ENCODE measurements at regions not wholly inside any gene's neighbourhood (a gene's known extent, or its start where the extent isn't known, plus 50 kb on each side); places are given as distances from the start of the nearest gene placed in this dataset.

DNA sequence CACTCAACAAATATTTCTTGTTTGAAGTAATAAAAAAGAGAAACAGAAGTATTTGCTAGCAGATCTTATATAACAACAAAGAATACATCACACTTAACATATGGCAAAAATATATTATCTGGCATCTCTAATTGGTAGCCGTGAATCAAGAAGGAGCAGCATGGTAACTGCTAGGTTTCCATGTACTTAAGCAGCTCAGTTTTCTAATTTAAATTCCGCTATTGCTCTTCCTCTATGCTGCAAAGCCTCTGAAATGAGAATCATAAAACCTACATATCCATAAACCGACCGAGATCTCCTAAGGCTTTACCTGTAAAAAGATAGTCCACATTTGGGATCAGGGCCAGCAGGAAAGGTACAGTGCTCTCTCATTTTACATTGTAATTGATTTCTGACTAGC, 76.6 kb upstream of the PTPRZ1 start:
- Histone ChIP-seq H3K27ac (no peak overlapping the region), H3K4me1 (no peaks in the 10 kb centered on the region), H3K4me2 (no peak overlapping the region), H3K4me3 (no peak overlapping the region), H3K9me3 (no peaks in the 10 kb centered on the region)
- ChIA-PET POLR2A (no interaction called here), CTCF (interaction anchor here (0.7 kb wide), 1 partner anchor 32 kb away, joined by 3 read pairs; no protein-coding TSS in a partner anchor)
- TF ChIP-seq RFX5 (IDR thresholded peaks at IDR 0.05): no peak
- TF ChIP-seq CBX2 (IDR thresholded peaks at IDR 0.05; ENCODE audit: borderline replicate concordance, low read depth): no peak
- no peak for TF ChIP-seq FOXS1 (CRISPR knock-in tag; IDR thresholded peaks at IDR 0.05)
- no peak for TF ChIP-seq HDAC2 (IDR thresholded peaks at IDR 0.05)
- TF ChIP-seq CEBPB (IDR thresholded peaks at IDR 0.05): no peak
- no peak for TF ChIP-seq JUN (IDR thresholded peaks at IDR 0.05)
- no peak for TF ChIP-seq HOXA7 (CRISPR knock-in tag; IDR thresholded peaks at IDR 0.05)
- no peak for TF ChIP-seq MAFK (IDR thresholded peaks at IDR 0.05; ENCODE audit: partially characterized antibody)
- TF ChIP-seq, protein P1, sequence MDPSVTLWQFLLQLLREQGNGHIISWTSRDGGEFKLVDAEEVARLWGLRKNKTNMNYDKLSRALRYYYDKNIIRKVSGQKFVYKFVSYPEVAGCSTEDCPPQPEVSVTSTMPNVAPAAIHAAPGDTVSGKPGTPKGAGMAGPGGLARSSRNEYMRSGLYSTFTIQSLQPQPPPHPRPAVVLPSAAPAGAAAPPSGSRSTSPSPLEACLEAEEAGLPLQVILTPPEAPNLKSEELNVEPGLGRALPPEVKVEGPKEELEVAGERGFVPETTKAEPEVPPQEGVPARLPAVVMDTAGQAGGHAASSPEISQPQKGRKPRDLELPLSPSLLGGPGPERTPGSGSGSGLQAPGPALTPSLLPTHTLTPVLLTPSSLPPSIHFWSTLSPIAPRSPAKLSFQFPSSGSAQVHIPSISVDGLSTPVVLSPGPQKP (IDR thresholded peaks at IDR 0.05; ENCODE audit: low read depth, low read length): no peak
- no peak for TF ChIP-seq FOSL2 (IDR thresholded peaks at IDR 0.05)
- no peak for TF ChIP-seq FOSL2 (CRISPR knock-in tag; IDR thresholded peaks at IDR 0.05)
- TF ChIP-seq ESRRA (IDR thresholded peaks at IDR 0.05; ENCODE audit: borderline replicate concordance, low read length): no peak
- TF ChIP-seq, protein P2, sequence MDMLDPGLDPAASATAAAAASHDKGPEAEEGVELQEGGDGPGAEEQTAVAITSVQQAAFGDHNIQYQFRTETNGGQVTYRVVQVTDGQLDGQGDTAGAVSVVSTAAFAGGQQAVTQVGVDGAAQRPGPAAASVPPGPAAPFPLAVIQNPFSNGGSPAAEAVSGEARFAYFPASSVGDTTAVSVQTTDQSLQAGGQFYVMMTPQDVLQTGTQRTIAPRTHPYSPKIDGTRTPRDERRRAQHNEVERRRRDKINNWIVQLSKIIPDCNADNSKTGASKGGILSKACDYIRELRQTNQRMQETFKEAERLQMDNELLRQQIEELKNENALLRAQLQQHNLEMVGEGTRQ (IDR thresholded peaks at IDR 0.05): no peak
- TF ChIP-seq RARB (CRISPR knock-in tag; IDR thresholded peaks at IDR 0.05): no peak
- no peak for TF ChIP-seq SMC3 (IDR thresholded peaks at IDR 0.05)
- TF ChIP-seq PHF8 (IDR thresholded peaks at IDR 0.05; ENCODE audit: borderline replicate concordance, low read depth): no peak
- TF ChIP-seq RNF2 (IDR thresholded peaks at IDR 0.05; ENCODE audit: borderline replicate concordance, low read depth): no peak
- no peak for TF ChIP-seq POLR2AphosphoS2 (conservative IDR thresholded peaks at IDR 0.05; ENCODE audit: low read length)
- TF ChIP-seq NR3C1 (IDR thresholded peaks at IDR 0.05): no peak
- no peak for TF ChIP-seq HOXB13 (CRISPR knock-in tag; IDR thresholded peaks at IDR 0.05; ENCODE audit: low read depth)
- WGBS (ENCODE audit: missing lambda C conversion rate): under 1% methylated on average over 4 of the region's 4 CpGs
- ATAC-seq: no peak
- FAIRE-seq: no peak
- DNase-seq (ENCODE audit: low read depth in 1 of 2, low spot score in 1 of 2): no peak

DNA sequence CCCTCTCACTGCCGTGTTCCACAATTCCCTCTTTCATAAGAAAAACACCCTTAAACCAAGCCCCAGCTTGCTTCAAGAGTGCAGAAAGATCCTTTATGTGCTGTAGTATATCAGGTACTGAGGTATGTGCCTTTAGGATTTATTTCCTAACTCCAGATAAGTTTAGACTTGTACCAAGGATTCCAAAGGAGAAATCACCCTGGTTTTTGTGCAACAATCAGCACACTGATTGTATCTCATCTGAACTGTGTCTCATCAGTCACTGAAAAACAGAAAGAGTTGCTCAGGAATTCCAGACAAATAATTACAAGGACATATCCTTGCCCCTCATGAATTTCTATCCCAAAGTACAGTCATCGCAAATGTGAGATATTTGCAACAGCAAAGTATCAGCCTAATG, 77.2 kb upstream of the PTPRZ1 start:
- Histone ChIP-seq H3K4me2 (no peak overlapping the region), H3K4me3 (no peak overlapping the region), H3K4me1 (no peaks in the 10 kb centered on the region), H3K9me3 (no peaks in the 10 kb centered on the region), H3K27ac (no peak overlapping the region)
- TF ChIP-seq ZFP36 (IDR thresholded peaks at IDR 0.05; ENCODE audit: borderline replicate concordance, partially characterized antibody) (no peak), ESRRA (IDR thresholded peaks at IDR 0.05; ENCODE audit: borderline replicate concordance, low read length) (no peak), TFCP2L1 (CRISPR knock-in tag; IDR thresholded peaks at IDR 0.05) (no peak), CHD4 (IDR thresholded peaks at IDR 0.05; ENCODE audit: borderline replicate concordance) (no peak), HOXA7 (CRISPR knock-in tag; IDR thresholded peaks at IDR 0.05) (no peak), TP53 (CRISPR knock-in tag; IDR thresholded peaks at IDR 0.05) (no peak)
- TF ChIP-seq, protein P3, sequence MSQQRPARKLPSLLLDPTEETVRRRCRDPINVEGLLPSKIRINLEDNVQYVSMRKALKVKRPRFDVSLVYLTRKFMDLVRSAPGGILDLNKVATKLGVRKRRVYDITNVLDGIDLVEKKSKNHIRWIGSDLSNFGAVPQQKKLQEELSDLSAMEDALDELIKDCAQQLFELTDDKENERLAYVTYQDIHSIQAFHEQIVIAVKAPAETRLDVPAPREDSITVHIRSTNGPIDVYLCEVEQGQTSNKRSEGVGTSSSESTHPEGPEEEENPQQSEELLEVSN (IDR thresholded peaks at IDR 0.05; ENCODE audit: borderline replicate concordance, low read depth): no peak
- TF ChIP-seq, protein P4, sequence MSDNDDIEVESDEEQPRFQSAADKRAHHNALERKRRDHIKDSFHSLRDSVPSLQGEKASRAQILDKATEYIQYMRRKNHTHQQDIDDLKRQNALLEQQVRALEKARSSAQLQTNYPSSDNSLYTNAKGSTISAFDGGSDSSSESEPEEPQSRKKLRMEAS (IDR thresholded peaks at IDR 0.05): no peak
- POLR2A ChIA-PET: no interaction called here
- CTCF ChIA-PET: no interaction called here
- FAIRE-seq (no peak), ATAC-seq (no peak), DNase-seq (ENCODE audit: low read depth in 1 of 2, low spot score in 1 of 2) (no peak)
- WGBS (ENCODE audit: missing lambda C conversion rate): 39% methylated on average over 2 of the region's 2 CpGs
